ENCODE measurements at regions not wholly inside any gene's neighbourhood (a gene's known extent, or its start where the extent isn't known, plus 50 kb on each side); places are given as distances from the start of the nearest gene placed in this dataset.

DNA sequence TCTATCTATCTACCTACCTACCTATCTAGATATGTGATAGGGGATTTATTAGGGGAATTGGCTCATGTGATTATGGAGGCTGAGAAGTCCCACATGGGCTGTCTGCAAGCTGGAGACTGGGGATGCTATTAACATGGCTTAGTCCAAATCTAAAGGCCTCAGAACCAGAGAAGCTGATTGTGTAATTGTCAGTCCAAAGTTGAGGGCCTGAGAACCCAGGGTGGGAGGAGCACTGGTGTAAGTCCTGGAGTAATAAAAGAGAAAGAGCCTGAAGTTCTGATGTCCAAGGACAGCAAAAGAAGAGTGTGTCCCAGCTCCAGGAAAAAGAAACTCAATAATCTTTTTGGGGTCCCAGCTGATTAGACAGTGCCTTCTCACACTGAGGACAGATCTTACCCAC, 98.5 kb upstream of the SEL1L start:
- DNase-seq (ENCODE audit: extremely low read depth, insufficient read length) = no peak
- H3K27me3 ChIP-seq (replicated peaks; ENCODE audit: control insufficient read depth, insufficient read depth, low read length) = no peaks in the 10 kb centered on the region
- H3K36me3 ChIP-seq (ENCODE audit: control insufficient read depth, insufficient read depth, low read length) = no peaks in the 10 kb centered on the region
- no peak overlapping the region for H3K4me3 ChIP-seq (replicated peaks; ENCODE audit: low read depth, low read length)
- TF ChIP-seq, protein P1, sequence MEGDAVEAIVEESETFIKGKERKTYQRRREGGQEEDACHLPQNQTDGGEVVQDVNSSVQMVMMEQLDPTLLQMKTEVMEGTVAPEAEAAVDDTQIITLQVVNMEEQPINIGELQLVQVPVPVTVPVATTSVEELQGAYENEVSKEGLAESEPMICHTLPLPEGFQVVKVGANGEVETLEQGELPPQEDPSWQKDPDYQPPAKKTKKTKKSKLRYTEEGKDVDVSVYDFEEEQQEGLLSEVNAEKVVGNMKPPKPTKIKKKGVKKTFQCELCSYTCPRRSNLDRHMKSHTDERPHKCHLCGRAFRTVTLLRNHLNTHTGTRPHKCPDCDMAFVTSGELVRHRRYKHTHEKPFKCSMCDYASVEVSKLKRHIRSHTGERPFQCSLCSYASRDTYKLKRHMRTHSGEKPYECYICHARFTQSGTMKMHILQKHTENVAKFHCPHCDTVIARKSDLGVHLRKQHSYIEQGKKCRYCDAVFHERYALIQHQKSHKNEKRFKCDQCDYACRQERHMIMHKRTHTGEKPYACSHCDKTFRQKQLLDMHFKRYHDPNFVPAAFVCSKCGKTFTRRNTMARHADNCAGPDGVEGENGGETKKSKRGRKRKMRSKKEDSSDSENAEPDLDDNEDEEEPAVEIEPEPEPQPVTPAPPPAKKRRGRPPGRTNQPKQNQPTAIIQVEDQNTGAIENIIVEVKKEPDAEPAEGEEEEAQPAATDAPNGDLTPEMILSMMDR (IDR thresholded peaks at IDR 0.05; ENCODE audit: insufficient read depth, low read length, poor library complexity, severe bottlenecking) = no peak

GRCh38 chr14:81633496-81633895, 99.8 kb upstream of the SEL1L start:
- no peak overlapping the region for H3K4me3 ChIP-seq (replicated peaks; ENCODE audit: low read depth, low read length)
- TF ChIP-seq, protein P1 (IDR thresholded peaks at IDR 0.05; ENCODE audit: insufficient read depth, low read length, poor library complexity, severe bottlenecking) = no peak
- no peak for DNase-seq (ENCODE audit: extremely low read depth, insufficient read length)
- no peaks in the 10 kb centered on the region for H3K36me3 ChIP-seq (ENCODE audit: control insufficient read depth, insufficient read depth, low read length)
- H3K27me3 ChIP-seq (replicated peaks; ENCODE audit: control insufficient read depth, insufficient read depth, low read length) = no peaks in the 10 kb centered on the region

GRCh38 chr14:81637639-81638038, 104.0 kb upstream of the SEL1L start:
- no peaks in the 10 kb centered on the region; the same call in 1 of the 2 replicates for H3K27me3 ChIP-seq (replicated peaks; ENCODE audit: control insufficient read depth, insufficient read depth, low read length)
- no peak overlapping the region for H3K4me3 ChIP-seq (replicated peaks; ENCODE audit: low read depth, low read length)
- TF ChIP-seq, protein P1 (IDR thresholded peaks at IDR 0.05; ENCODE audit: insufficient read depth, low read length, poor library complexity, severe bottlenecking) = no peak
- H3K36me3 ChIP-seq (ENCODE audit: control insufficient read depth, insufficient read depth, low read length) = no peaks in the 10 kb centered on the region
- DNase-seq (ENCODE audit: extremely low read depth, insufficient read length) = no peak

DNA sequence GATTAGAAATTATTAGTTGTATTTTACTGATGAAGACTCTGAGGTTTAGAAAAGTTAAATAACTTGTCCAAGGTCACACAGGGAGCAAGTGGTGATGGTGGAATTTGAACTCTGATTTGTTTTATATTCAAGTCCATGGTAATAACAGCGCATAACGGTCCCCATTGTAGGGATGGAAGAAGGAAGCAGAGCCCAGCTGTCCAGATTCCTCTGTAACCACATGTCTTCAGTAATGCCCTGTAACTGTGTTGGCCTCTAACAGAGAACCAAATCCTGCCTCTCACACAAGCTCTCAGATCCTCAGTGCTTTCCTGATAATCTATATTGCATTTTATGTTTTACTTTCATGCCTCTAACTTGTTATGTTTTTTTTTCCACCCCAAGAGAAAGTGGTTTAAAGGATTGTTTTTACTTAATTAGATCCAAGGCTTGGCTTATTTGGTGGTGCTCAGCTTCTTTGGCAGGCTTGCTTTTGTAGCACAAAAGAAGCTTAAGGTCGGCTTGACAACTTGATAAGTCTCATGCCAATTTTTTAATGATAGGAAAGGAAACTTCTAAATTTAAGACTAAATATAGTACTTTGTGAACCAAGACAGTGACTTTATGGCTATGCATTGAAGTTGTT, 105.1 kb upstream of the SEL1L start:
- TF ChIP-seq, protein P1 (IDR thresholded peaks at IDR 0.05; ENCODE audit: insufficient read depth, low read length, poor library complexity, severe bottlenecking) = no peak
- Histone ChIP-seq H3K4me3 (replicated peaks; ENCODE audit: low read depth, low read length) (no peak overlapping the region), H3K36me3 (ENCODE audit: control insufficient read depth, insufficient read depth, low read length) (no peaks in the 10 kb centered on the region), H3K27me3 (replicated peaks; ENCODE audit: control insufficient read depth, insufficient read depth, low read length) (no peaks in the 10 kb centered on the region; the same call in 1 of the 2 replicates)
- DNase-seq (ENCODE audit: extremely low read depth, insufficient read length) = no peak

- no peaks in the 10 kb centered on the region for H3K27me3 ChIP-seq (replicated peaks; ENCODE audit: control insufficient read depth, insufficient read depth, low read length)
- no peak for DNase-seq (ENCODE audit: extremely low read depth, insufficient read length)
- H3K36me3 ChIP-seq (ENCODE audit: control insufficient read depth, insufficient read depth, low read length) = no peaks in the 10 kb centered on the region
- no peak overlapping the region for H3K4me3 ChIP-seq (replicated peaks; ENCODE audit: low read depth, low read length)
- TF ChIP-seq, protein P1 (IDR thresholded peaks at IDR 0.05; ENCODE audit: insufficient read depth, low read length, poor library complexity, severe bottlenecking) = no peak
Observed at GRCh38 chr14:81653626-81654025, 120.0 kb upstream of the SEL1L start.
